Prostate gland (tissue), 2 donors: ENCODE measurements at regions not wholly inside any gene's neighbourhood (a gene's known extent, or its start where the extent isn't known, plus 50 kb on each side); places are given as distances from the start of the nearest gene placed in this dataset.

Experiments used
- DNase-seq: peaks from one replicate; pipeline ENCODE4 v3.0.0-alpha.2; 2019; ENCODE audit warnings: low spot score
- H3K27ac ChIP-seq, 2 donors: fragments of 200-600 bp; sonication (generic); 2 replicates each; pipeline ENCODE4 v1.5.1; 2017 to 2019
- H3K27me3 ChIP-seq: fragments of 200-600 bp; sonication (generic); replicated peaks from 2 replicates; pipeline ENCODE4 v1.5.1; 2019; ENCODE audit not compliant: insufficient read depth
- H3K36me3 ChIP-seq, 2 donors: fragments of 200-600 bp; sonication (generic); 1 replicate in 1 of 2; 2 replicates in 1 of 2; pipeline versions ENCODE4 v1.5.1 to v1.8.1; 2017 to 2019
- H3K4me1 ChIP-seq: fragments of 200-600 bp; sonication (generic); replicated peaks from 2 replicates; pipeline ENCODE4 v1.5.1; 2019
- H3K4me3 ChIP-seq, 2 donors: fragments of 200-600 bp; sonication (generic); 2 replicates each; pipeline ENCODE4 v1.5.1; 2017 to 2019
- H3K9me3 ChIP-seq: fragments of 200-600 bp; sonication (generic); 2 replicates; pipeline ENCODE4 v1.5.1; 2017
- POLR2A ChIP-seq: fragments of 450-650 bp; IDR thresholded peaks from one replicate; pipeline ENCODE4 v1.6.1; 2016; ENCODE audit warnings: antibody characterized with exemption, mild to moderate bottlenecking
- POLR2AphosphoS5 ChIP-seq: sonication (generic); formaldehyde crosslinking; IDR thresholded peaks from one replicate; pipeline ENCODE4 v1.6.1; 2017; ENCODE audit warnings: antibody characterized with exemption
- WGBS: methylation state at CpG from one replicate; pipeline ENCODE4 v1.1.5; 2018; 5-methylcytosine and 5-hydroxymethylcytosine counted together
- intact Hi-C: fragments of 100-400 bp; cut with DNase I; formaldehyde crosslinking; loops from one replicate; pipeline ENCODE4 v1.14.2; 2022
- TF ChIP-seq, protein P1 (sequence below), 4 experiments: fragments of 200-600 bp in 2 of 4; fragments of 450-650 bp in 2 of 4; sonication (generic) in 2 of 4; IDR thresholded peaks; 1 replicate in 3 of 4; 2 replicates in 1 of 4; pipeline ENCODE4 v1.5.1; 2016 to 2019; ENCODE audit warnings: antibody characterized with exemption in 4 of 4, mild to moderate bottlenecking in 2 of 4, moderate library complexity in 2 of 4

- Histone ChIP-seq H3K9me3 (no peaks in the 10 kb centered on the region), H3K27me3 (no peaks in the 10 kb centered on the region), H3K4me1 (no peaks in the 10 kb centered on the region), H3K4me3 (no peak overlapping the region), H3K27ac (no peak overlapping the region), H3K36me3 (no peaks in the 10 kb centered on the region)
- intact Hi-C loops: no loop called here
- no peak for DNase-seq
- 52% methylated on average over 6 of the region's 6 CpGs for WGBS
- TF ChIP-seq POLR2A: no peak
- TF ChIP-seq, protein P1, sequence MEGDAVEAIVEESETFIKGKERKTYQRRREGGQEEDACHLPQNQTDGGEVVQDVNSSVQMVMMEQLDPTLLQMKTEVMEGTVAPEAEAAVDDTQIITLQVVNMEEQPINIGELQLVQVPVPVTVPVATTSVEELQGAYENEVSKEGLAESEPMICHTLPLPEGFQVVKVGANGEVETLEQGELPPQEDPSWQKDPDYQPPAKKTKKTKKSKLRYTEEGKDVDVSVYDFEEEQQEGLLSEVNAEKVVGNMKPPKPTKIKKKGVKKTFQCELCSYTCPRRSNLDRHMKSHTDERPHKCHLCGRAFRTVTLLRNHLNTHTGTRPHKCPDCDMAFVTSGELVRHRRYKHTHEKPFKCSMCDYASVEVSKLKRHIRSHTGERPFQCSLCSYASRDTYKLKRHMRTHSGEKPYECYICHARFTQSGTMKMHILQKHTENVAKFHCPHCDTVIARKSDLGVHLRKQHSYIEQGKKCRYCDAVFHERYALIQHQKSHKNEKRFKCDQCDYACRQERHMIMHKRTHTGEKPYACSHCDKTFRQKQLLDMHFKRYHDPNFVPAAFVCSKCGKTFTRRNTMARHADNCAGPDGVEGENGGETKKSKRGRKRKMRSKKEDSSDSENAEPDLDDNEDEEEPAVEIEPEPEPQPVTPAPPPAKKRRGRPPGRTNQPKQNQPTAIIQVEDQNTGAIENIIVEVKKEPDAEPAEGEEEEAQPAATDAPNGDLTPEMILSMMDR (IDR thresholded peaks at IDR 0.05): no peak
- no peak for TF ChIP-seq POLR2AphosphoS5
Observed at GRCh38 chrY:7465185-7465621, 553.7 kb upstream of the AMELY start.

GRCh38 chrY:7464742-7465141, 553.2 kb upstream of the AMELY start:
- no peak for DNase-seq
- Histone ChIP-seq H3K4me1 (no peaks in the 10 kb centered on the region), H3K4me3 (no peak overlapping the region), H3K27me3 (no peaks in the 10 kb centered on the region), H3K9me3 (no peaks in the 10 kb centered on the region), H3K36me3 (no peaks in the 10 kb centered on the region), H3K27ac (no peak overlapping the region)
- intact Hi-C loops: no loop called here
- 96% methylated on average over 2 of the region's 2 CpGs for WGBS
- TF ChIP-seq POLR2AphosphoS5 (no peak), POLR2A (no peak)
- TF ChIP-seq, protein P1 (IDR thresholded peaks at IDR 0.05): no peak

- DNase-seq: no peak
- intact Hi-C loops: no loop called here
- no peak overlapping the region for H3K27ac ChIP-seq
- H3K4me3 ChIP-seq: no peak overlapping the region
- no peaks in the 10 kb centered on the region for H3K9me3 ChIP-seq
- H3K36me3 ChIP-seq: no peaks in the 10 kb centered on the region
- H3K27me3 ChIP-seq: no peaks in the 10 kb centered on the region
- 83% methylated on average over 2 of the region's 2 CpGs for WGBS
- TF ChIP-seq, protein P1 (IDR thresholded peaks at IDR 0.05): no peak
- TF ChIP-seq POLR2AphosphoS5: no peak
- no peak for TF ChIP-seq POLR2A
- no peaks in the 10 kb centered on the region for H3K4me1 ChIP-seq
Observed at GRCh38 chrY:7463711-7464110, 552.2 kb upstream of the AMELY start.

- H3K27me3 ChIP-seq: no peaks in the 10 kb centered on the region
- WGBS: 40% methylated on average over 2 of the region's 2 CpGs
- no peaks in the 10 kb centered on the region for H3K9me3 ChIP-seq
- H3K36me3 ChIP-seq: no peaks in the 10 kb centered on the region
- H3K4me3 ChIP-seq: no peak overlapping the region
- no peak for DNase-seq
- TF ChIP-seq, protein P1 (IDR thresholded peaks at IDR 0.05): no peak
- TF ChIP-seq POLR2AphosphoS5: no peak
- no peak for TF ChIP-seq POLR2A
- H3K27ac ChIP-seq: no peak overlapping the region
- no peaks in the 10 kb centered on the region for H3K4me1 ChIP-seq
- intact Hi-C loops: no loop called here
Observed at GRCh38 chrY:7463196-7463595, 551.6 kb upstream of the AMELY start.

DNA sequence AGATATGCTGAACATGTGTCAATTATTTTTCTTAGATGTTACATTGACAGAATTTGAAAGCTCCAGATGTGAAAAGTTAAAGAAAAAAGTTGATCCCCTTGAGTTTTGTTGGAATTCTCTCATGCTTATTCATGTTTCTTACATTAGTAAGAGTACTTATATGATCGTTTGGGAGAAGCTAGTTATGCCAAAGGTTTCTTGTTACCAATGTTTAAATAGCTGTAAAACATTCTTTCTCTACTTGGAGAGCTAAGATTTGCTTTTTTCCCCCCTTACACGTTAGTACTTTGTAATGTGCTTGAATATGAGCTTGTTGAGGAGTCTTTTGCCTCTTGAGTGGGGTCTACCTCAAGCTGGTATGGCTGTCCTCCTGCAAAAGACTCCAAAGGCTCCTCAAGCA, 551.1 kb upstream of the AMELY start:
- WGBS: 8% methylated on average over 2 of the region's 2 CpGs
- H3K36me3 ChIP-seq: no peaks in the 10 kb centered on the region
- H3K4me1 ChIP-seq: no peaks in the 10 kb centered on the region
- no peak overlapping the region for H3K4me3 ChIP-seq
- no peak overlapping the region for H3K27ac ChIP-seq
- DNase-seq: no peak
- no peaks in the 10 kb centered on the region for H3K9me3 ChIP-seq
- H3K27me3 ChIP-seq: no peaks in the 10 kb centered on the region
- TF ChIP-seq POLR2A (no peak), POLR2AphosphoS5 (no peak)
- TF ChIP-seq, protein P1 (IDR thresholded peaks at IDR 0.05): no peak
- intact Hi-C loops: no loop called here
